ENCODE measurements at regions not wholly inside any gene's neighbourhood (a gene's known extent, or its start where the extent isn't known, plus 50 kb on each side); places are given as distances from the start of the nearest gene placed in this dataset.

DNA sequence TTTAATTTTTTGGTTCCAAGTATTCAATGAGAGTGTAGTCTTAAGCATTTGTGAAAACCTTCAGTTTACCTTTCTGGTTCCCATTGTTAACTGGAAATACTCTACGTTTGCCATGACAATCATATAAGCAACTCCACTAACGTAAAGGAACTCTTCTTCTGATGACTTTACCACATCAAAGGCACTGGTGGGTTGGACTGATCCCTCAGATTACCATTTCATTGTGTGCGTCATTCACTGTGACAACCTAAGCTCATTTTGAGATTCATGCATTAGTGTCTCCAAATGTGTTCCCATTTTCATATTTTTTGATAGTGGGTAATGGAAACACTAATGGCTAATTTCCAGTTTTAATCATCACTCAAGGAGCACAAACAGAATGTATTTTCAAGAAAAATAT, 119.9 kb upstream of the COL1A2 start:
- DNase-seq (ENCODE audit: low read depth) = no peak

GRCh38 chr7:94276027-94276426, 118.7 kb upstream of the COL1A2 start:
- DNase-seq (ENCODE audit: low read depth) = no peak

DNA sequence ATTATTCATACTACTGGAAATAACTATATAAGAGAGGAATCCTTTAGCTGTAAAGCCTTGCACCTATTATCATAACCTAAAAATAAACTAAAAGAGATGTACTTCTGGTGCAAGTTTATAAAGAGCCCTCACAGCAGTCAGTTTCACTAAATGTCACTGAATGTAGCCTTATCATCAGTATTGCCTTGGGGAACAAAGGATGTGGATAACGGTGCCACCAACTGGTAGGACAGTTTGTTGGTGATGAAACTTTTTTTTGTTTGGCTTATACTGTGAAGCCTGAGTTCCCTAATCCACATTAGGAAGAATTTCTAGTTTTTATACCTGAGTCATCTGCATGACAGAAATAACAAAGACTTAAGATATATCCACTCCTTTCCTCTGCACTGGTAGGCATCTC, 117.9 kb upstream of the COL1A2 start:
- DNase-seq (ENCODE audit: low read depth) = no peak

DNA sequence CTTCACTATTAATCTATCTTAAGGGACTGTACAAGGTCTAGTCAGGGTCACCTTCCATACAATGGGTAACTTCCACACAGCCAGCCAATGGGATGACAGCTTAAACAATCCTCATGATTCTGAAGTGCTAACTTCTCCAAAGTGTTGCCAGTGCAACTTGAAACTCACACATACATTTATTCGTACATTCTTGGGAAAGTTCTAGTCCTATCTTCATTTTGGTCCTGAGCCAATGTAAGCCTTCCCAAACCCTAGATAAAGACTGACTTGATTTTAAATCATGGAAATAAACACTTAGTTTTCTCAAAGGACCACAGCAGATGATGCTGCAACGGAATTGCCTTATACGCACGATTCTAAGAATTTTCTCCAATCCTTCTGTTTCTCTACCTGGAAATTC, 117.5 kb upstream of the COL1A2 start:
- no peak for DNase-seq (ENCODE audit: low read depth)

DNA sequence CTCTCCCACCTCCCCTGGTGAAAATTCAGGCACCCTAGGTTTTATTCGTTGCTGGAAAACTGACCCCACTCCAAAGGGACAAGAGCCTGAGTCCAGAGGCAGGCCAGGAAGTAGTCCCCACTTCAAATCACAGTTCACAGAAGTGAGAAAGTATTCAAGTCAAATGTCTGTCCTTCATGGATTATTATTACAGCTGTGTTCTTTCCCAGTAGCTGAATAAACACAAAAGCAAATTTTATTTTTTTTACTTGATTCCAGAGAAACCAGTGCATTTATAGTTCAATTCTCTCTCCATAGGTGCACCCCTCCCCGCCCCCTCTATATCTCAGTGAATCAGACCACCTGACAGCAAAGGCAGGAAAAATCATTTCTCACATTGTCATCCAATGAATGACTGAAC, 113.8 kb upstream of the COL1A2 start:
- DNase-seq (ENCODE audit: low read depth) = no peak

GRCh38 chr7:94284104-94284503, 110.6 kb upstream of the COL1A2 start:
- no peak for DNase-seq (ENCODE audit: low read depth)

- no peak for DNase-seq (ENCODE audit: low read depth)
Observed at GRCh38 chr7:94286111-94286510, 108.6 kb upstream of the COL1A2 start.

- no peak for DNase-seq (ENCODE audit: low read depth)
Observed at GRCh38 chr7:94288096-94288495, 106.6 kb upstream of the COL1A2 start.

DNA sequence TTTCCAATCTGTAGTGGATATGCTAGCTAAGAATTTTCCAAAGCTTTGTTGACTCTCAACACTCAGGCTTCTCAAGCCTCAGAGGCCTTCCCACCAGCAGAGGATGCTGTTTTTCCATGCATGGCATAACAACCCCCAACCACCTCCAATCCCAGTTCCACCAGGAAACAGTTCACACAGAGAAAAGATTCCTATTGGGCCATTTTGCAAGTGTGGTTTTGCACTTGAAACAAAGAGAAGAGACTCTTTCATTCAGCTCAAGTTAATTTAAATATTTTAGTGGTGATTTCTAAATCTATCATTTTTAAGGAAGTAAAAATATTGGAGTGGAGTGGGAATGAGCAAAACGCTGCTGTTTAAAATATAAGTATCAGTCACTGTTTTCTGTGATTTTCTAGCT, 105.6 kb upstream of the COL1A2 start:
- no peak for DNase-seq (ENCODE audit: low read depth)

DNA sequence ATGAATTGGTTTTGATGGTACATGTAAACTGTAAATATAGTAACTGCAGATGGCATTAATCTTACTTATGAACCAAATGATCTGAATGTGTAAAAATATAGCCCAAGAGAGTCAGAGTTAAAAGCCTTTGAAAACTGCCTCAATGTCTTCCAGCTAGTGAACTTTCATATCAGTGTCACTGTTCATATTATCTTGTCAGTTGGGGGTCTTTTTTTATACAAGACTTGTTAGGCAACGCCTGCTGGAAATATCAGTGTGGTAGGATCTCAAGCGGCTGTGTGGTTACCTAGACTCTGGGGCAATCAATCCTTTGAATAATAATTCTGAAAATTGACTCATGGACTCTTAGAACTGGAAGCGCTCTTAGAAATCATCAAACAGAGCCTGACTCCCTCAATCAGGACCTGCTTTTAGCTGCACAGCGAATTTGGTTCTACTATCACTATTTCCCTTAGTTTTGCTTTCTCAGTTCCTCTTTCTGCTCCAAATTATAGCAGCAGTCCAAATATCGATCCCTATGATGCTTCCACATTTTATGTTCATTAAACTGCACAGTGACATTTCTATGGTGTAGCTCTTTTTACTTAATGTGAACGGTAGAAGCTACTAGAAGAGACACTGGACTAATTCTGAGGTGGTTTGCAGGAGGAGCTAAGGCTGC, 100.1 kb upstream of the COL1A2 start:
- DNase-seq (ENCODE audit: low read depth) = no peak

DNA sequence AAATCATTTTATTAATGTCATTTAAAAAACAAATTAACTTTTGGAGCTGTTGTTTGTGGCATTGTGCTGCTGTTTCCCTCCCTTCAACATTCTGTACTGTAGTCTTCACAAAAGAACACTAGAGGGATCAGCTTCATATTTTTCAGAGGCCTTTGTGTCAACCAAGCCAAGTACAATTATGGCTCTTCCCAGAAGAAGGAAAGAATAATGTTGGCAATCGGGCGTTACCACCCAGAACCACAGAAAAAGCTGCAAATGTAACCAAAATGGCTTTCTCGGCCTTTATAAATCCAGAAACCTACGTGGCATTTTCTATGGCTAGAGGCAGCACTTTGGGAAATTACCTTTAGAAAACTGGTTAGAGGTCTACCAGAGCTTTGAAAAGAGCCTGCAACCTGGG, 98.8 kb upstream of the COL1A2 start:
- no peak for DNase-seq (ENCODE audit: low read depth)

DNA sequence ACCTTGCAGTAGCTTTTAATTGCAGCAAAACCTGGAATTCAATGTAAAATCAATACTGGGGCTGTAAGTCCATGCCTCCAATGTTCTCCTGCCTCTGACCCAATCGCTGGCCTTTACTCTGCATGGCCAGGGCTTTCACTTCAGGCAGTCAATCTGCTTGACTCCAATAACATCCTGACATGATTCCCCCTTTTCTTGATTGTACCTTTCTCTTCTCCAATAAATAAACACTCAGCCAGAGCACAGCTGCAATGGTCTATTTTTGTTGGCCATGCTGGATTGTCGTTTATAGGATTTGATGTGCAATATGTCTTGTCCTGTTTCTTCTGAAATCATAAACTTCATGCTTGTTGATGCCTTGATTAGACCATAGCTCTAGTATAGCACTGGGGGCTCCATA, 97.8 kb upstream of the COL1A2 start:
- no peak for DNase-seq (ENCODE audit: low read depth)

DNA sequence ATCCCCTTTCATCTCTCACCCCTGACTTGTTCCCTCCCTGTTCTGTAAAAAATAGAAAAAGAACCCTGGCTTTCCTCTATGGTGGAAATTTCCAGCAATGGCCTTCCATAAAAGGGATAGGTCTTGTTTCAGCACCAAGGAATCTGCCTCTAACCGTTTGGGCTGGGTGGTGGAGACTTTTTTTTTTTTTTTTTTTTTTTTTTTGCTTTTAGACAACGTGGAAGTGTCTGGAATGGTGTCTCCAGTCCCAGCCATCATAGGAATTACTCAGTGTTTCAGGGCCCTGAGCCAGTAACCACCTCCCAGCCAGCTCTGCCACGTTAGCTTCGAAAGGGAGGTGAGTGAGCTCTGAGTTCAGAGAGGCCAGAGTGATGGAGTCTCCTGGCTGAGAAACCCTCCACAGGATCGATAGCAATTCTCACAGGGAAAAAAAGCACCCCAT, 97.3 kb upstream of the COL1A2 start:
- DNase-seq (ENCODE audit: low read depth) = no peak

DNA sequence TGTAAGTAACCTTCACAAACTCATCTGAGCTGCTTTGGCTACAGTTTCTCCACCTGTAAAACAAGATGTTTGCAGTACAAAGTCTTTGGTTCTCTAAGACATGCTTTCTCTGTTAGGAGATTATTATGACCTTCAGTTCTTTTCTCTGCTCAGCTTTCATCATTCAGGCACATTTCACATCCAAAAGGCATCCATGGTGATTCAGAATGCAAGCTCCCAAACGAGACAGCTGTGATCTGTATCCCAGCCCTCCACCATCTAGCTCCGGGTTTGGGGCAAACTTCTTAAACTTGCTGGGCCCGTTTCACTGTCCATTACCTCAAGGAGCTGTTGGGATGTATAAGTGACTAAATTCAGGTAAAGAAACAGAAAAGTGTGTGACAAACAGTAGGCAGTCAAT, 95.8 kb upstream of the COL1A2 start:
- no peak for DNase-seq (ENCODE audit: low read depth)

DNA sequence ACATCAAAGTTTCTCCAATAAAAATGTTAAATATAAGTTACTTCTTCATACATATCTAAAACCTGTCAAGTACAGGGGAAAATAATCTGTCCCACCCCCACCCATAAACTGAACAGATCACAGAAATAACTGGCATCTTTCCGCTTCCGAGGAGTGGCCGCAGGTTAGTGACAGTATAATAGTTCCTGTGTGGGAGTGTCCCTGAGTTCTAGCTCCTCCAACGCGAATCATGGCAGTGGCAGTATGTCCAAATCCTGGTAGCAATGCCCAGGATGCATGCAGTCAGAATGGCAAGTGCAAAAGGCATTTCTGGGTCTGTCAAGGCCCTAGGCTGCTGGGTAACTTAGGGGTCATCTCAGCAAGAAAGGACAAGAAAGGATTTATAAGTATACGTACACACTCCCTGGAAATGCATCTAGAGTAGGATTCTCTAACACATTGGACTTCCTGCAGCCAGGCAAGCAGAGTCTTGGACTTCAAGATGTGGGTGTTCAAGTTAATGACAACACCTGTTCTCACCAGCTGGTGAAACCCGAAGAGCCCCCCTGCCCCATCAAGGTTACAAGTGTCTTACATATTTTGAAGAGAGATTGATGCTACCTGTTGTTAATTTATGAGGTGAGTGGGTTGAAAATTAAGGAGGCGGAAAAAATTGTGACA, 94.4 kb upstream of the COL1A2 start:
- DNase-seq (ENCODE audit: low read depth) = no peak

- no peak for DNase-seq (ENCODE audit: low read depth)
Observed at GRCh38 chr7:94301024-94301586, 93.6 kb upstream of the COL1A2 start.

- no peak for DNase-seq (ENCODE audit: low read depth)
Observed at GRCh38 chr7:94303118-94303517, 91.6 kb upstream of the COL1A2 start.

DNA sequence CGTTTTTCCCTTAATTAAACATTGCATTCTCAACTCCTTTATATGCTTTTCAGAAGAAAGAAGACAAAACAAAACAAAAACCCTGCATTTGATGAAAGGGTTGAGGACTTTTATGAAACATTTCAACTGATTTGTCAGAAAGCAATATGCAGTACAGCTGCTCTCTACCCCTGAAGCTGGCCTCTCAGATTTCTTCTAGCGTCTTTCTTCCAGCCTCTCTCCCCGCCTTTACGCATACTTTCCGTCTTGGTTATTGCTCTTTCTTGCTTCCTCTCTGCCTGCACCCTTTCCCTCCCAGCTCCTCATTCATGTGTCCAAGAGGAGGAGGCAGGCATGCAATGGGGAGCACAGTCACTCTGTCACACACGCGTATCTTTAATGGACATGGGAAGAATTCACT, 91.0 kb upstream of the COL1A2 start:
- no peak for DNase-seq (ENCODE audit: low read depth)

DNA sequence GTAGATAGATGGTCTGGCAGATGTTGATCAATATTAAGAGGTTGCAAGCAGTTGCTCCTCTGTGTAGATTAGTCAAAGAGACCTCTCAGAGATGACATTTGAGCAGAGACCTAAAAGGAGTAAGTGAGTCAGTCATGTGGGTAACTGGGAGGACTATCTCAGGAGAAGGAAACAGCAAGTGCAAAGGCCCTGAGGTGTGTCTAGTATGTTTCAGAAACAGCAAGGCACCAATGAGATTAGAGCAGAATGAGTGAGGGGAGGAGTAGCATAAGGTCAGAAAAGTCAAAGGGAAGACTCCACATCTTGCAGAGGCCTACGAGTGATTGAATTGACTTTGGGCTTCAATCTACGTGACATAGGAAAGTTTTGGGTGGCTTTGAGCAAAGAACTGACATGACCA, 89.8 kb upstream of the COL1A2 start:
- no peak for DNase-seq (ENCODE audit: low read depth)

DNA sequence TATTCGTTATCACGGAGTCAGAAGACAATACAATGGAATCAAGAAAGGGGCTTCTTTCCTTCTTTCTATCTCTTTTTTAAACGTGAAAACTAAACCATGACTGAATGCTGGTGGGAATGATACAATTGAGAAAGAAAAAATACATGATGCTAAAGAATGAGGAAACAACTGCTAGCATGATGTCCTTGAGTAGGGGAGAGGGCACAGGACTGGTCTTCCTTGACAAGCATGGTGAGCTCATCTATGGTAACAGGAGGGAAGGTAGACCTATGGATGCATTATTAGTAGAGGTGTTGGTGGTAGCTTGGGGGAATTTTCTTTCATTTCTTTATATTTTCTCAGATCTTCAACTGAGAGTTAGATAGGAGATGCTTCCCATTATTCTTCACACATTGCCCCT, 88.9 kb upstream of the COL1A2 start:
- no peak for DNase-seq (ENCODE audit: low read depth)

- no peak for DNase-seq (ENCODE audit: low read depth)
Observed at GRCh38 chr7:94307399-94308048, 87.2 kb upstream of the COL1A2 start.

- no peak for DNase-seq (ENCODE audit: low read depth)
Observed at GRCh38 chr7:94311515-94311914, 83.2 kb upstream of the COL1A2 start.

DNA sequence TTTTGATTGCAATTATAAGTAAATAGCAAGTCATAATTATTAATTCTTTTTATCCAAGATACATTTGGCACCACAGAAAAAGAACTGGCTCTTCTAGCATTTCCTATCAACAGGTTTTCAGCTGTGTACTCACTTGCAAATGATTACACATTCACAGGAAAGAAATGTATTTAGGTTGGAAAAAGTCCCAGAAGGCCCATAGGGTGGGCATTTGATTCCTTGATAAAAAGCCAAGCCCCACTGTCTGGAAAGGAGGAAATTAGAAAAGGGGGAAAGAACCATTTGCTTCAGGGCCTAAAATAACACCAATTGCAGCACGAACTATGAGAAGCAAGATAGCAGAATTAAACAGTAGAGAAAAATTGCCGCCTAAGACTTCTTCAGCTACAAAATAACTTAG, 80.8 kb upstream of the COL1A2 start:
- no peak for DNase-seq (ENCODE audit: low read depth)
